Gastroesophageal sphincter (tissue), 4 donors: ENCODE measurements at regions not wholly inside any gene's neighbourhood (a gene's known extent, or its start where the extent isn't known, plus 50 kb on each side); places are given as distances from the start of the nearest gene placed in this dataset.

Experiments
- ATAC-seq: fragments of 150-250 bp; one replicate; pipeline ENCODE4 v1.9.1; 2016; ENCODE audit warnings: mild to moderate bottlenecking, moderate library complexity
- H3K27ac ChIP-seq, 4 donors: fragments of 200-600 bp; sonication (generic) in 3 of 4; 1 replicate in 3 of 4; 2 replicates in 1 of 4; pipeline ENCODE4 v1.5.1; 2016 to 2019
- H3K27me3 ChIP-seq: fragments of 200-600 bp; sonication (generic); one replicate; pipeline ENCODE4 v1.5.1; 2019
- H3K36me3 ChIP-seq, 2 donors: fragments of 200-600 bp; sonication (generic); one replicate each; pipeline ENCODE4 v1.5.1; 2019; ENCODE audit warnings: control low read depth in 1 of 2
- H3K4me1 ChIP-seq, 3 donors: fragments of 200-600 bp; sonication (generic); 1 replicate in 2 of 3; 2 replicates in 1 of 3; pipeline ENCODE4 v1.5.1; 2016 to 2019; ENCODE audit warnings: control low read depth in 2 of 3
- H3K4me3 ChIP-seq, 2 donors: fragments of 200-600 bp; sonication (generic); one replicate each; pipeline ENCODE4 v1.5.1; 2019; ENCODE audit warnings: mild to moderate bottlenecking in 1 of 2, moderate library complexity in 1 of 2
- H3K9me3 ChIP-seq, 3 donors: fragments of 200-600 bp; sonication (generic); one replicate each; pipeline ENCODE4 v1.5.1; 2017 to 2019; ENCODE audit warnings: control low read depth in 2 of 3
- EP300 ChIP-seq: sonication (generic); formaldehyde crosslinking; IDR thresholded peaks from one replicate; pipeline ENCODE4 v1.6.1; 2017; ENCODE audit warnings: antibody characterized with exemption, mild to moderate bottlenecking
- POLR2A ChIP-seq, 2 donors: fragments of 450-650 bp; IDR thresholded peaks; one replicate each; pipeline ENCODE4 v1.6.1; 2017; ENCODE audit warnings: antibody characterized with exemption in 2 of 2, mild to moderate bottlenecking in 2 of 2, moderate library complexity in 1 of 2
- POLR2AphosphoS5 ChIP-seq: sonication (generic); formaldehyde crosslinking; IDR thresholded peaks from one replicate; pipeline ENCODE4 v1.6.1; 2017; ENCODE audit warnings: antibody characterized with exemption
- WGBS, 2 donors: methylation state at CpG; one replicate each; pipeline ENCODE4 v1.1.5; 2018; ENCODE audit warnings: low coverage in 1 of 2; 5-methylcytosine and 5-hydroxymethylcytosine counted together
- TF ChIP-seq, protein P1 (sequence below), 4 experiments: fragments of 200-600 bp in 2 of 4; fragments of 450-650 bp in 2 of 4; sonication (generic) in 1 of 4; IDR thresholded peaks; one replicate each; pipeline ENCODE4 v1.5.1; 2017 to 2019; ENCODE audit warnings: antibody characterized with exemption in 4 of 4, mild to moderate bottlenecking in 2 of 4, moderate library complexity in 2 of 4

DNA sequence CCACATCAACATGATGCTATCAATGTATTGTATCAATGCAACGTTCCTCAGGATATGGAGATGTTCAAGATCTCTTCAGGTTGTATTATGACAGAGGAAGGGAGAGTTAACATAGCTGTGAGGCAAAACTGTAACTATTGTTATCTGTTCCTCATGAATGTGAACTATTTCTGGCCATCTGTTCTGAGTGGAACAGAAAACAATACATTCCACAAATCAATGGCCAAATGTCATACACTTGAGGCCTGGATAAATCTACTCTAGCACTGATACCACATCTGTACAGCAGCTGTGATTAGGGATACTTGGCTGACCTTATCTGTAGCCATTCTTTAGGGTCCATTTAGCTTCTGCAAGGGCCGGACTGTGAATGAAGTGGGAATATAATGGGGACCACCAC lies 447.9 kb downstream of the IRS1 start:
- Histone ChIP-seq H3K4me1 (no peaks in the 10 kb centered on the region), H3K9me3 (no peaks in the 10 kb centered on the region), H3K4me3 (no peak overlapping the region), H3K27ac (no peak overlapping the region), H3K27me3 (no peaks in the 10 kb centered on the region), H3K36me3 (no peaks in the 10 kb centered on the region)
- ATAC-seq: no peak
- TF ChIP-seq EP300: no peak
- TF ChIP-seq, protein P1, sequence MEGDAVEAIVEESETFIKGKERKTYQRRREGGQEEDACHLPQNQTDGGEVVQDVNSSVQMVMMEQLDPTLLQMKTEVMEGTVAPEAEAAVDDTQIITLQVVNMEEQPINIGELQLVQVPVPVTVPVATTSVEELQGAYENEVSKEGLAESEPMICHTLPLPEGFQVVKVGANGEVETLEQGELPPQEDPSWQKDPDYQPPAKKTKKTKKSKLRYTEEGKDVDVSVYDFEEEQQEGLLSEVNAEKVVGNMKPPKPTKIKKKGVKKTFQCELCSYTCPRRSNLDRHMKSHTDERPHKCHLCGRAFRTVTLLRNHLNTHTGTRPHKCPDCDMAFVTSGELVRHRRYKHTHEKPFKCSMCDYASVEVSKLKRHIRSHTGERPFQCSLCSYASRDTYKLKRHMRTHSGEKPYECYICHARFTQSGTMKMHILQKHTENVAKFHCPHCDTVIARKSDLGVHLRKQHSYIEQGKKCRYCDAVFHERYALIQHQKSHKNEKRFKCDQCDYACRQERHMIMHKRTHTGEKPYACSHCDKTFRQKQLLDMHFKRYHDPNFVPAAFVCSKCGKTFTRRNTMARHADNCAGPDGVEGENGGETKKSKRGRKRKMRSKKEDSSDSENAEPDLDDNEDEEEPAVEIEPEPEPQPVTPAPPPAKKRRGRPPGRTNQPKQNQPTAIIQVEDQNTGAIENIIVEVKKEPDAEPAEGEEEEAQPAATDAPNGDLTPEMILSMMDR (IDR thresholded peaks at IDR 0.05): no peak
- TF ChIP-seq POLR2AphosphoS5: no peak
- TF ChIP-seq POLR2A (IDR thresholded peaks at IDR 0.05): no peak
- WGBS, 2 donors: 74 to 75% methylated on average over 2 of the region's 2 CpGs

DNA sequence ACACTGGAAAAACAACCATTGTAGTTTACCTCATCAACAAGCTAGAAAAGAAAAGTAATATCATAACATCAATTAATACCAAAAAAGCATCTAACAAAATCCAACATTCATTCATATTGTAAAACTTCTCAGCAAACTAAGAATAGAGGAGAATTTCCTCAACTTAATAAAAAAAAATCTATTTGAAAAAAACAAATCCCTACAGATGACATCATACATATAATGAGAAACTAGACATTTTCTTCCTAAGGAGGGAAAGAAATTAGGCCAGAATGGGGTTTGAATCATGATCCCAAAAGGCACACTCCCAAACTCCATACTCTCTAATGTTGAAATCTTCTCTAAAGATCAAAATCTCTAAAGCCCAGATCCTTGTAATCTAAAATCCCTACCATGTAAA lies 460.0 kb downstream of the IRS1 start:
- no peak overlapping the region for H3K27ac ChIP-seq
- H3K9me3 ChIP-seq: no peaks in the 10 kb centered on the region
- H3K4me1 ChIP-seq: no peaks in the 10 kb centered on the region
- no peak overlapping the region for H3K4me3 ChIP-seq
- TF ChIP-seq, protein P1 (IDR thresholded peaks at IDR 0.05): no peak
- TF ChIP-seq POLR2A (IDR thresholded peaks at IDR 0.05): no peak
- H3K36me3 ChIP-seq: no peaks in the 10 kb centered on the region
- ATAC-seq: no peak
- no peaks in the 10 kb centered on the region for H3K27me3 ChIP-seq

DNA sequence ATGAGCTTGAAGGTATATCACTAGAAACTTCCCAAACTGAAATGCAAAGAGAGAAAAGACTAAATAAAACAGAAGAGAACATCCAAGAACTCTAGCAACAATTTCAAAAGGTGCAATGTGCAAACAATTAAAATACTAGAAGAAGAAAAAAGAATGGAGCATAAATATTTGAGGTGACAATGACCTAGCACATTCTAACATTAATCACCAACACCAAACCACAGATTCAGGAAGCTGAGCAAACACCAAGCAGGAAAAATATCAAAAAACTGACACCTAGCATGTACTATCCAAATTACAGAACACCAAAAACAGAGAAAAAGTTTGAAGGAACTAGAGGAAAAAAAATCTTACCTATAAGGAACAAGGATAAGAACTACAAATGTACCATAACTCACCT lies 460.8 kb downstream of the IRS1 start:
- Histone ChIP-seq H3K36me3 (no peaks in the 10 kb centered on the region), H3K4me1 (no peaks in the 10 kb centered on the region), H3K4me3 (no peak overlapping the region), H3K27ac (no peak overlapping the region), H3K9me3 (no peaks in the 10 kb centered on the region), H3K27me3 (no peaks in the 10 kb centered on the region)
- no peak for TF ChIP-seq EP300
- TF ChIP-seq POLR2A (IDR thresholded peaks at IDR 0.05): no peak
- TF ChIP-seq, protein P1 (IDR thresholded peaks at IDR 0.05): no peak
- TF ChIP-seq POLR2AphosphoS5: no peak
- ATAC-seq: no peak

DNA sequence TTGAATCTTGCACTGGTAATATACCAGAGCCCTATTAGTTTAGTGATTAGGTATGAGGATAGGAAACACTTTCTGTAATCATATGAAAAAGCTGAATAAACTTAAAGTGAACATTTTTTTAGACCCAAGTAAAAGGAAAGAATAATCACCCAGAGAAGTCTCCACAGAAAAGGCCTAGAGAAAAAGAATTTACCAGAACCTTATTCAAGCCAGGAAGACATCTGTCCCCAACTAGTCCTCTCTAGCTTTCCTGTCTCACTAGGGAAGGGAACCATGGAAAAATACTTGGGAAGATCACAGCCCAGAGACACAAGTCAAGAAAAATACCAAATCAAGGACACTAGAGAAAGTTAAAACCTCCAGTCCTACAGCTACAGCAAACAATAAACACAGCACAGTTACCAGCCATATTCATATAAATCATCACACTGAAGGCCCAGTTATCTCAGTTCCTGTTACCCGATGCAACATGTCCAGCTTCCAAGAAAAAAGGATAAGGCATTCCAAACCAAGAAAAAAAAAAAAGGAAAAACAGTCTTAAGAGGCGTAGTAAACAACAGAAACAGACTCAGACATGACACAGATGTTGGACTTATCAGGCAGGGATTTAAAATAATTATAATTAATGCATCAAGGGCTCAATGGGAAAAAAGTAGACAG lies 461.5 kb downstream of the IRS1 start:
- ATAC-seq: peak; percentile 55
- H3K27ac ChIP-seq: no peak overlapping the region
- no peaks in the 10 kb centered on the region for H3K9me3 ChIP-seq
- H3K27me3 ChIP-seq: no peaks in the 10 kb centered on the region
- WGBS, 2 donors: 0 to 25% methylated on average over 1 to 2 of the region's 2 CpGs
- no peaks in the 10 kb centered on the region for H3K36me3 ChIP-seq
- H3K4me1 ChIP-seq: no peaks in the 10 kb centered on the region
- TF ChIP-seq POLR2A (IDR thresholded peaks at IDR 0.05) (no peak), EP300 (no peak), POLR2AphosphoS5 (no peak)
- TF ChIP-seq, protein P1 (IDR thresholded peaks at IDR 0.05): no peak
- no peak overlapping the region for H3K4me3 ChIP-seq

DNA sequence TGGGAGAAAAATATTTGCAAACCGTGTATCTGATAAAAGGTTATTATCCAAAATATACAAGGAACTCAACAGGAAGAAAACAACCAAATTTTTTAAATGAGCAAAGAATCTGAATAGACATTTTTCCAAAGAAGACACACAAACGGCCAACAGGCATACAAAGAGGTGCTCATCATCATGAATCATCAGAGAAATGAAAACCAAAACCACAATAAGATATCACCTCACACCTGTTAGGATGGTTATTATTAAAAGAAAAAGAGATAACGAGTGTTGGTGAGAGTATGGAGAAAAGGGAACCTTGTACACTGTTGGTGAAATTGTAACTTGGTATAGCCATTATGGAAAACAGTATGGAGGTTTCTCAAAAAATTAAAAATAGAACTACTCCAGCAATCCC lies 463.3 kb downstream of the IRS1 start:
- no peak overlapping the region for H3K4me3 ChIP-seq
- 86 to 87% methylated on average over 3 of the region's 3 CpGs for WGBS, 2 donors
- H3K9me3 ChIP-seq: no peaks in the 10 kb centered on the region
- TF ChIP-seq EP300 (no peak), POLR2A (IDR thresholded peaks at IDR 0.05) (no peak), POLR2AphosphoS5 (no peak)
- TF ChIP-seq, protein P1 (IDR thresholded peaks at IDR 0.05): no peak
- H3K27ac ChIP-seq: no peak overlapping the region
- H3K4me1 ChIP-seq: no peaks in the 10 kb centered on the region
- H3K36me3 ChIP-seq: no peaks in the 10 kb centered on the region
- no peaks in the 10 kb centered on the region for H3K27me3 ChIP-seq
- ATAC-seq: no peak
